Left ventricle myocardium inferior (tissue), 1 donor: ENCODE measurements at regions not wholly inside any gene's neighbourhood (a gene's known extent, or its start where the extent isn't known, plus 50 kb on each side); places are given as distances from the start of the nearest gene placed in this dataset.

Experiments used
- DNase-seq: peaks from one replicate; pipeline ENCODE4 v3.0.0-alpha.2; 2020
- H3K27ac ChIP-seq: fragments of 200-600 bp; replicated peaks from 2 replicates; pipeline ENCODE4 v1.8.0; 2021
- H3K27me3 ChIP-seq: fragments of 200-600 bp; 2 replicates; pipeline ENCODE4 v1.8.0; 2021; ENCODE audit warnings: low read depth
- H3K36me3 ChIP-seq: fragments of 200-600 bp; 2 replicates; pipeline ENCODE4 v1.8.0; 2021
- H3K4me1 ChIP-seq: fragments of 200-600 bp; 2 replicates; pipeline ENCODE4 v1.8.0; 2021
- H3K4me3 ChIP-seq: fragments of 200-600 bp; 2 replicates; pipeline ENCODE4 v1.8.0; 2021; ENCODE audit warnings: mild to moderate bottlenecking, moderate library complexity
- H3K9me3 ChIP-seq: fragments of 200-600 bp; replicated peaks from 2 replicates; pipeline ENCODE4 v1.8.0; 2021
- CTCF ChIP-seq: fragments of 200-600 bp; IDR thresholded peaks from 2 replicates; pipeline ENCODE4 v1.8.0; 2021; ENCODE audit warnings: antibody characterized with exemption, mild to moderate bottlenecking, borderline replicate concordance
- intact Hi-C: fragments of 100-400 bp; cut with micrococcal nuclease; formaldehyde crosslinking; loops from one replicate; pipeline ENCODE4 v1.11.0; 2022
- donor health status: DM: no; HTN: yes; CAD: no; lungs with severe emphysema.

- Histone ChIP-seq H3K27me3 (no peaks in the 10 kb centered on the region), H3K4me3 (no peak overlapping the region), H3K4me1 (no peaks in the 10 kb centered on the region), H3K27ac (no peak overlapping the region), H3K9me3 (peaks cover 7% of the 10 kb centered on the region), H3K36me3 (no peaks in the 10 kb centered on the region)
- DNase-seq: no peak
- no peak for TF ChIP-seq CTCF
- intact Hi-C loops: no loop called here
Measured at GRCh38 chr4:14934704-14935390, 67.4 kb upstream of the CPEB2 start.

DNA sequence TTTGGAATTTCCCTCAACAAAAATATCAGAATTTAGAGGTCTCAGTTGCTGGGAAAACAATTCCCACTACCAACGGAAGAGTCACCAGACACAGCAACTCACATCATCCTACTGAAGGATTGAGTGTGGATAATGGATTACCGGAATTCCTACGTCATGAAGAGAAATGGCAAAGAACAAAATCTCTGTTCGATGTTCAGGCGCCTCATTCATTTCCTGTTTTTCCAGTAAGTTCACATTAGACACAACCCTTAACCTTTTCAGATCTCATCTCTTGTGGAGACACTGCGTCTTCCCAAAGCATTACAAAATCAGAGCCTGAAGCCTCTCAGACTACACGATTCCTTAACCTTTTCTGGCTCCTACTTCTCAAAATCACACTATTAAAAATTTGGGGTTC, 58.5 kb upstream of the CPEB2 start:
- Histone ChIP-seq H3K36me3 (no peaks in the 10 kb centered on the region), H3K27ac (no peak overlapping the region), H3K4me3 (no peak overlapping the region), H3K9me3 (peaks cover 10% of the 10 kb centered on the region), H3K27me3 (no peaks in the 10 kb centered on the region), H3K4me1 (no peaks in the 10 kb centered on the region)
- no peak for TF ChIP-seq CTCF
- intact Hi-C loops: no loop called here
- DNase-seq: no peak

GRCh38 chr4:14952352-14952751, 49.9 kb upstream of the CPEB2 start:
- H3K36me3 ChIP-seq: no peaks in the 10 kb centered on the region
- no peak for DNase-seq
- H3K4me3 ChIP-seq: no peak overlapping the region
- no peak overlapping the region for H3K27ac ChIP-seq
- H3K27me3 ChIP-seq: no peaks in the 10 kb centered on the region
- no peak for TF ChIP-seq CTCF
- intact Hi-C loops: no loop called here
- no peaks in the 10 kb centered on the region for H3K9me3 ChIP-seq
- no peaks in the 10 kb centered on the region for H3K4me1 ChIP-seq
